GM21717 (cell line): ENCODE measurements at regions not wholly inside any gene's neighbourhood (a gene's known extent, or its start where the extent isn't known, plus 50 kb on each side); places are given as distances from the start of the nearest gene placed in this dataset.

ENCODE experiments used
- ATAC-seq: cut with Tn5 transposase; IDR thresholded peaks from one replicate; pipeline ENCODE4 v1.9.1; 2021; ENCODE audit warnings: mild to moderate bottlenecking, moderate library complexity; ENCODE audit not compliant: unreplicated experiment

- ATAC-seq: no peak
These were observed 639.6 kb downstream of the AACS start for GRCh38 chr12:125704803-125705202.

- no peak for ATAC-seq
These were observed 655.7 kb downstream of the AACS start for GRCh38 chr12:125720961-125721360.

- no peak for ATAC-seq
These were observed 668.9 kb downstream of the AACS start for GRCh38 chr12:125734137-125734536.

- no peak for ATAC-seq
These were observed 673.0 kb downstream of the AACS start for GRCh38 chr12:125738211-125738610.

- no peak for ATAC-seq
These were observed 677.2 kb downstream of the AACS start for GRCh38 chr12:125742413-125742812.

GRCh38 chr12:125744201-125744600 is 679.0 kb downstream of the AACS start:
- ATAC-seq: no peak

GRCh38 chr12:125755512-125755911 is 690.3 kb downstream of the AACS start:
- no peak for ATAC-seq

GRCh38 chr12:125766091-125766490 is 700.9 kb downstream of the AACS start:
- no peak for ATAC-seq

- ATAC-seq: no peak
These were observed 707.2 kb downstream of the AACS start for GRCh38 chr12:125772403-125772802.

- peak; percentile 78 for ATAC-seq
These were observed 707.9 kb downstream of the AACS start for GRCh38 chr12:125773033-125773640.

- ATAC-seq: no peak
These were observed 710.3 kb downstream of the AACS start for GRCh38 chr12:125775507-125775906.

- no peak for ATAC-seq
These were observed 711.0 kb downstream of the AACS start for GRCh38 chr12:125776212-125776611.

GRCh38 chr12:125786143-125786542 is 720.9 kb downstream of the AACS start:
- no peak for ATAC-seq

GRCh38 chr12:125794401-125794800 is 729.2 kb downstream of the AACS start:
- no peak for ATAC-seq

- ATAC-seq: no peak
These were observed 732.4 kb downstream of the AACS start for GRCh38 chr12:125797421-125798175.

- ATAC-seq: no peak
These were observed 739.4 kb downstream of the AACS start for GRCh38 chr12:125804660-125805059.

GRCh38 chr12:125824276-125824675 is 759.0 kb downstream of the AACS start:
- no peak for ATAC-seq

- ATAC-seq: no peak
These were observed 770.6 kb downstream of the AACS start for GRCh38 chr12:125835852-125836251.

GRCh38 chr12:125836647-125837046 is 771.4 kb downstream of the AACS start:
- ATAC-seq: no peak

GRCh38 chr12:125841332-125841731 is 776.1 kb downstream of the AACS start:
- no peak for ATAC-seq

- no peak for ATAC-seq
These were observed 786.9 kb downstream of the AACS start for GRCh38 chr12:125852116-125852515.

- ATAC-seq: no peak
These were observed 787.4 kb downstream of the AACS start for GRCh38 chr12:125852679-125853078.

- ATAC-seq: no peak
These were observed 788.4 kb downstream of the AACS start for GRCh38 chr12:125853670-125854069.
